ENCODE measurements at regions not wholly inside any gene's neighbourhood (a gene's known extent, or its start where the extent isn't known, plus 50 kb on each side); places are given as distances from the start of the nearest gene placed in this dataset.

- TF ChIP-seq YY1 (IDR thresholded peaks at IDR 0.05; ENCODE audit: insufficient read depth, insufficient read length) (no peak), SUZ12 (IDR thresholded peaks at IDR 0.05; ENCODE audit: extremely low read depth, insufficient read depth, insufficient read length) (no peak), ZNF274 (IDR thresholded peaks at IDR 0.05; ENCODE audit: low read depth, low read length) (no peak)
These were observed 853.0 kb upstream of the EPHA7 start for GRCh38 chr6:94272327-94272726.

Data from NT2/D1 (cell line).